HCT116 (cell line): ENCODE measurements at regions not wholly inside any gene's neighbourhood (a gene's known extent, or its start where the extent isn't known, plus 50 kb on each side); places are given as distances from the start of the nearest gene placed in this dataset.

Source experiments
- ATAC-seq: fragments of 200-7000 bp; cut with Tn5 transposase; 2 replicates; pipeline ENCODE4 v1.9.1; 2020; ENCODE audit warnings: mild to moderate bottlenecking, moderate library complexity
- BruUV-seq: library from RNA; stranded (reverse); fragments of 400-500 nt; replicated peaks from 2 replicates; lab custom pipeline; 2021; lab: Mats Ljungman, UMichigan
- CTCF ChIA-PET: fragments of 300-600 bp; sonication (Branson Sonifier 250); formaldehyde crosslinking; loops from one replicate; lab custom pipeline; 2021; ENCODE audit warnings: antibody characterized with exemption; lab: Charles Lee
- POLR2A ChIA-PET: fragments of 300-600, 350-600 bp; sonication (Branson Sonifier 250); formaldehyde crosslinking; loops from one replicate; lab custom pipeline; 2021; ENCODE audit warnings: antibody characterized with exemption; lab: Charles Lee
- RAD21 ChIA-PET, 2 experiments: fragments of 300-600 bp; sonication (Branson Sonifier 250); formaldehyde crosslinking; loops; one replicate each; lab custom pipeline; 2023; ENCODE audit warnings: low total read pairs in 2 of 2; ENCODE audit not compliant: uncharacterized antibody in 2 of 2, unreplicated experiment in 2 of 2, low non-redundant PET in 1 of 2; lab: Charles Lee
- DNase-seq: peaks from one replicate; pipeline ENCODE4 v3.0.0-alpha.2; 2010; ENCODE audit warnings: low read depth, low spot score
- H2AFZ ChIP-seq: fragments of 200-600 bp; shearing (Covaris generic), sonication (generic); 2 replicates; pipeline ENCODE4 v1.6.1; 2017; ENCODE audit warnings: low read depth, mixed run types, mixed read lengths, antibody characterized with exemption, low read length; ENCODE audit not compliant: poor library complexity, severe bottlenecking
- H3K27ac ChIP-seq: 2 replicates; pipeline ENCODE4 v1.5.1; 2012; ENCODE audit warnings: low read depth, low read length
- H3K27me3 ChIP-seq: fragments of 200-600 bp; sonication (generic); 2 replicates; pipeline ENCODE4 v1.6.1; 2016; ENCODE audit warnings: mixed run types, low read length, mixed read lengths; ENCODE audit not compliant: insufficient read depth
- H3K36me3 ChIP-seq, 2 experiments: fragments of 200-500 bp in 1 of 2; fragments of 200-600 bp in 1 of 2; sonication (Bioruptor generic) in 1 of 2; sonication (generic) in 1 of 2; 2 replicates each; pipeline versions ENCODE4 v1.5.1 to v1.6.1; 2014 to 2016; ENCODE audit warnings: low read length in 2 of 2, inconsistent platforms in 1 of 2, mixed read lengths in 1 of 2, mixed run types in 1 of 2; ENCODE audit not compliant: insufficient read depth in 2 of 2, control insufficient read depth in 1 of 2
- H3K4me1 ChIP-seq, 2 experiments: fragments of 200-600 bp in 1 of 2; sonication (generic) in 1 of 2; 2 replicates each; pipeline versions ENCODE4 v1.5.1 to v1.6.1; 2012 to 2017; ENCODE audit warnings: low read length in 2 of 2, inconsistent platforms in 1 of 2, mild to moderate bottlenecking in 1 of 2, mixed read lengths in 1 of 2, mixed run types in 1 of 2, moderate library complexity in 1 of 2; ENCODE audit not compliant: insufficient read depth in 2 of 2, control insufficient read depth in 1 of 2
- H3K4me2 ChIP-seq: fragments of 200-600 bp; sonication (generic); 2 replicates; pipeline ENCODE4 v1.6.1; 2017; ENCODE audit warnings: mixed run types, low read length, mixed read lengths
- H3K4me3 ChIP-seq, 2 experiments: fragments of 200-600 bp in 1 of 2; sonication (generic) in 1 of 2; replicated peaks in 1 of 2; 2 replicates each; pipeline ENCODE4 v1.5.1; 2011 to 2016; ENCODE audit warnings: low read length in 2 of 2, control low read depth in 1 of 2, low read depth in 1 of 2, mild to moderate bottlenecking in 1 of 2, mixed read lengths in 1 of 2, mixed run types in 1 of 2
- H3K79me2 ChIP-seq: fragments of 200-600 bp; sonication (generic); 2 replicates; pipeline ENCODE4 v1.6.1; 2017; ENCODE audit warnings: mild to moderate bottlenecking, mixed run types, low read length, moderate library complexity, mixed read lengths; ENCODE audit not compliant: insufficient read depth
- H3K9ac ChIP-seq: fragments of 200-600 bp; sonication (generic); 2 replicates; pipeline ENCODE4 v1.6.1; 2016; ENCODE audit warnings: low read length, mixed read lengths
- H3K9me2 ChIP-seq: fragments of 200-600 bp; sonication (generic), shearing (Covaris generic); 2 replicates; pipeline ENCODE4 v1.6.1; 2017; ENCODE audit warnings: mixed run types, mild to moderate bottlenecking, moderate library complexity; ENCODE audit not compliant: insufficient read depth
- H3K9me3 ChIP-seq, 2 experiments: fragments of 200-500 bp in 1 of 2; fragments of 200-600 bp in 1 of 2; sonication (Bioruptor generic) in 1 of 2; sonication (generic) in 1 of 2; 2 replicates each; pipeline ENCODE4 v1.6.1; 2014 to 2017; ENCODE audit warnings: low read length in 2 of 2, mixed read lengths in 2 of 2, inconsistent platforms in 1 of 2, low read depth in 1 of 2, mild to moderate bottlenecking in 1 of 2, mixed run types in 1 of 2, moderate library complexity in 1 of 2; ENCODE audit not compliant: control insufficient read depth in 1 of 2, insufficient read depth in 1 of 2
- H4K20me1 ChIP-seq: fragments of 200-600 bp; sonication (generic), shearing (Covaris generic); 2 replicates; pipeline ENCODE4 v1.6.1; 2017; ENCODE audit warnings: mixed run types, mild to moderate bottlenecking, moderate library complexity; ENCODE audit not compliant: insufficient read depth
- ATF3 ChIP-seq: IDR thresholded peaks from 2 replicates; pipeline ENCODE4 v1.6.1; 2012
- CEBPB ChIP-seq: IDR thresholded peaks from 2 replicates; pipeline ENCODE4 v1.6.1; 2012; ENCODE audit warnings: low read depth
- EGR1 ChIP-seq: IDR thresholded peaks from 2 replicates; pipeline ENCODE4 v1.6.1; 2012; ENCODE audit warnings: low read depth
- ELF1 ChIP-seq: IDR thresholded peaks from 2 replicates; pipeline ENCODE4 v1.6.1; 2012; ENCODE audit warnings: low read depth, borderline replicate concordance
- EZH2phosphoT487 ChIP-seq: fragments of 200-600 bp; IDR thresholded peaks from 2 replicates; pipeline ENCODE4 v1.6.1; 2018; ENCODE audit warnings: antibody characterized with exemption, borderline replicate concordance
- FOSL1 ChIP-seq: IDR thresholded peaks from 2 replicates; pipeline ENCODE4 v1.6.1; 2012; ENCODE audit warnings: low read depth
- RAD21 ChIP-seq: IDR thresholded peaks from 2 replicates; pipeline ENCODE4 v1.6.1; 2012; ENCODE audit warnings: low read depth, mild to moderate bottlenecking
- SP1 ChIP-seq: IDR thresholded peaks from 2 replicates; pipeline ENCODE4 v1.6.1; 2012; ENCODE audit warnings: low read depth
- intact Hi-C: fragments of 100-400 bp; cut with micrococcal nuclease; formaldehyde crosslinking; loops from 2 replicates; pipeline ENCODE4 v1.10.0; 2022

GRCh38 chr4:114280645-114281044 is 301.2 kb upstream of the ARSJ start:
- DNase-seq: no peak

GRCh38 chr4:114281164-114281960 is 301.9 kb upstream of the ARSJ start:
- Histone ChIP-seq H2AFZ (peak overlapping the region; percentile 4), H3K9me2 (no peaks in the 10 kb centered on the region), H4K20me1 (no peaks in the 10 kb centered on the region), H3K9me3 (no peaks in the 10 kb centered on the region), H3K27ac (no peak overlapping the region), H3K4me3 (no peak overlapping the region), H3K36me3 (no peaks in the 10 kb centered on the region), H3K79me2 (no peaks in the 10 kb centered on the region), H3K4me1 (no peaks in the 10 kb centered on the region), H3K9ac (no peak overlapping the region), H3K4me2 (no peak overlapping the region), H3K27me3 (no peaks in the 10 kb centered on the region)
- no TSS peak for BruUV-seq
- ATAC-seq (no peak), DNase-seq (no peak)
- RAD21 ChIA-PET: no interaction called here
- intact Hi-C loops: no loop called here
- POLR2A ChIA-PET: no interaction called here
- TF ChIP-seq EGR1 (no peak), SP1 (no peak), ATF3 (no peak), CEBPB (no peak), FOSL1 (no peak), EZH2phosphoT487 (no peak), RAD21 (no peak)
- CTCF ChIA-PET: no interaction called here

More at GRCh38 chr4:114280645-114281044, 301.2 kb upstream of the ARSJ start:
- H3K4me1 ChIP-seq: no peaks in the 10 kb centered on the region
- no peak overlapping the region for H3K9ac ChIP-seq
- H3K9me2 ChIP-seq: no peaks in the 10 kb centered on the region
- ATAC-seq: no peak
- BruUV-seq: no TSS peak
- ChIA-PET RAD21 (no interaction called here), POLR2A (no interaction called here), CTCF (no interaction called here)
- intact Hi-C loops: no loop called here
- H3K4me2 ChIP-seq: no peak overlapping the region
- no peak overlapping the region for H3K4me3 ChIP-seq
- H3K36me3 ChIP-seq: no peaks in the 10 kb centered on the region
- no peak for TF ChIP-seq ELF1
- no peak for TF ChIP-seq EGR1
- no peaks in the 10 kb centered on the region for H3K27me3 ChIP-seq
- no peaks in the 10 kb centered on the region for H3K79me2 ChIP-seq
- H3K27ac ChIP-seq: no peak overlapping the region
- H2AFZ ChIP-seq: peak overlapping the region; percentile 4
- no peaks in the 10 kb centered on the region for H4K20me1 ChIP-seq
- H3K9me3 ChIP-seq: no peaks in the 10 kb centered on the region
